ENCODE measurements at regions not wholly inside any gene's neighbourhood (a gene's known extent, or its start where the extent isn't known, plus 50 kb on each side); places are given as distances from the start of the nearest gene placed in this dataset.

DNA sequence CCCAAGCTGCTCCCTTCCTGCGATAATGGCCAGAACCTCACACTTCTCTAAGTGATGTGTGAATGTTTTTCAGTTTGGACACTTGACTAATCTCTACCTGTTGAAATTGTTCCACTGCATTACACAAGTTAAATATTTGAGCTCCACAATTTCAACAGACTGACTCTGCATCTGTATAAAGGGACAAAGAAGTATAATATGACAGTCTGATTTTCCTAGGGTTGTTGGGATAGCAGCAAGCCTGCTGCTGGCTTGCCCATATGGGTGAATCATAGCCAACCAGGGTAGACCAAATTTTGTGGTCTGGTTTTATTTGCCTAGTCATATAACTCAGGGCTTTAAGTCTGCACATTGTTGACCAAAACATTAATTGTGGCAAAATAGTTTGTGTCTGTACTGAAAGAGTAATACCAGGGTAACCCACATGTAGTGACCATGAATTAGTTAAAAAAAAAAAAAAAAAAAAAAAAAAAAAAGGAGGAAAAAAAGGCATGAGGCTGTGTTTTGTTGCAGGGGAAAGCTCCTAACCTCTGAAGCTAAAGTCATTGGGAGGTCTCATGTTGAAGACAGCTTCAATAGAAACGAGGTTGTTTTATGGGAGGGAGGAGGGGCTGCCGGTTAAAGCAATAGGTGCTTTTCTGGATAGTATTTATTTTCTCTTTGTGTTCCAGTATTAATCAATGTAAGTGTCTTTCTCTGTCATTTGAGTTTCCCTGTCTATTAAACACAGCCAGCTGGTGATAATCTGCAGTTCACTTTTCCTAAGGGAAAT lies 534.2 kb downstream of the RAB28 start:
- DNase-seq (ENCODE audit: low spot score) (peak; percentile 84), ATAC-seq (peak; percentile 98), FAIRE-seq (peak; percentile 71)
- H3K9ac ChIP-seq (ENCODE audit: insufficient read depth, low read depth, low read length), result no peak overlapping the region
- in situ Hi-C loops (cut with HindIII; ENCODE audit: extremely low pct_ligation_motif_present, low pct_unique_long_range_greater_than_20kb) (no loop called here), intact Hi-C loops (cut with micrococcal nuclease; ENCODE audit: unreplicated experiment) (loop anchor here (1.0 to 10.0 kb wide), 3 partner anchors 17 to 95 kb away; no protein-coding TSS in a partner anchor)
- ChIA-PET POLR2A (interaction anchor here (1.1 to 1.9 kb wide), 4 partner anchors 16 to 74 kb away, joined by 3 to 18 read pairs (median 8); no protein-coding TSS in a partner anchor), CTCF (ENCODE audit: low intra/inter-chr PET ratio, low total read pairs) (no interaction called here)
- no peak overlapping the region for H2AFZ ChIP-seq (ENCODE audit: low read length)
- no peaks in the 10 kb centered on the region for H4K20me1 ChIP-seq (ENCODE audit: insufficient read depth, low read length)
- no peaks in the 10 kb centered on the region for H3K79me2 ChIP-seq (ENCODE audit: insufficient read depth, low read length)
- H3K4me2 ChIP-seq (ENCODE audit: low read depth, low read length), result 0 out of 2 replicates have a peak overlapping the region, but pooled peaks have one; percentile 16
- H3K36me3 ChIP-seq (replicated peaks in 1 of 2; ENCODE audit: control insufficient read depth in 1 of 2, insufficient read depth in 2 of 2, low read length in 2 of 2), result no peaks in the 10 kb centered on the region
- peaks cover 39% of the 10 kb centered on the region for H3K4me1 ChIP-seq (ENCODE audit: insufficient read depth, low read length)
- H3K4me3 ChIP-seq (replicated peaks in 1 of 3; ENCODE audit: insufficient read depth in 1 of 3, low read depth in 2 of 3, low read length in 3 of 3), result no peak overlapping the region
- H3K27me3 ChIP-seq (ENCODE audit: control insufficient read depth in 1 of 2, insufficient read depth in 2 of 2, low read length in 2 of 2), result no peaks in the 10 kb centered on the region; a peak in 1 of 5 replicates
- H3K27ac ChIP-seq (ENCODE audit: extremely low read length, insufficient read depth, low read length), result peak overlapping the region; percentile 7
- BruUV-seq (replicated peaks), result no TSS peak
- 24% methylated on average over 3 of the region's 3 CpGs for WGBS (ENCODE audit: low lambda C conversion rate)
- H3K9me3 ChIP-seq (ENCODE audit: low read length), result no peaks in the 10 kb centered on the region
- peak; percentile 53; the same call in 1 of the 2 replicates for TF ChIP-seq FOXJ3 (CRISPR knock-in tag; IDR thresholded peaks at IDR 0.05; ENCODE audit: borderline replicate concordance)
- no peak for TF ChIP-seq ZNF17 (CRISPR knock-in tag; IDR thresholded peaks at IDR 0.05)
- TF ChIP-seq ZNF788 (CRISPR knock-in tag; IDR thresholded peaks at IDR 0.05; ENCODE audit: borderline replicate concordance), result no peak
- no peak for TF ChIP-seq ZNF709 (CRISPR knock-in tag; IDR thresholded peaks at IDR 0.05)
- no peak for TF ChIP-seq DNMT1 (CRISPR knock-in tag; IDR thresholded peaks at IDR 0.05)
- no peak for TF ChIP-seq NFYC (CRISPR knock-in tag; IDR thresholded peaks at IDR 0.05)
- no peak for TF ChIP-seq ZBTB8A (CRISPR knock-in tag; IDR thresholded peaks at IDR 0.05; ENCODE audit: borderline replicate concordance, low read depth)
- no peak for TF ChIP-seq ZNF276 (CRISPR knock-in tag; IDR thresholded peaks at IDR 0.05; ENCODE audit: low read depth)
- TF ChIP-seq ZNF781 (CRISPR knock-in tag; IDR thresholded peaks at IDR 0.05; ENCODE audit: borderline replicate concordance, not compliant biosample characterization), result no peak
- TF ChIP-seq HBP1 (CRISPR knock-in tag; IDR thresholded peaks at IDR 0.05; ENCODE audit: low read depth), result no peak
- TF ChIP-seq MZF1 (CRISPR knock-in tag; IDR thresholded peaks at IDR 0.05; ENCODE audit: borderline replicate concordance), result no peak
- TF ChIP-seq SIX1 (CRISPR knock-in tag; IDR thresholded peaks at IDR 0.05; ENCODE audit: borderline replicate concordance), result peak; percentile 48; the same call in 1 of the 2 replicates
- TF ChIP-seq ZNF609 (CRISPR knock-in tag; IDR thresholded peaks at IDR 0.05; ENCODE audit: borderline replicate concordance), result peak; percentile 57; the same call in 1 of the 2 replicates
- TF ChIP-seq PHB2 (IDR thresholded peaks at IDR 0.05; ENCODE audit: partially characterized antibody), result no peak
- TF ChIP-seq CBX5 (CRISPR knock-in tag; IDR thresholded peaks at IDR 0.05; ENCODE audit: borderline replicate concordance), result peak; percentile 34; the same call in 1 of the 2 replicates
- no peak for TF ChIP-seq ZNF432 (CRISPR knock-in tag; IDR thresholded peaks at IDR 0.05; ENCODE audit: borderline replicate concordance)

All from HepG2 (cell line).